ENCODE measurements at regions not wholly inside any gene's neighbourhood (a gene's known extent, or its start where the extent isn't known, plus 50 kb on each side); places are given as distances from the start of the nearest gene placed in this dataset.

GRCh38 chr14:22097586-22098292 is 424.1 kb upstream of the OR4E1 start:
- TF ChIP-seq CTCF (IDR thresholded peaks at IDR 0.05; ENCODE audit: control insufficient read depth, extremely low read depth, insufficient read depth): no peak
- DNase-seq (ENCODE audit: low read depth): no peak

GRCh38 chr14:22097072-22097471 is 423.5 kb upstream of the OR4E1 start:
- no peak for TF ChIP-seq CTCF (IDR thresholded peaks at IDR 0.05; ENCODE audit: control insufficient read depth, extremely low read depth, insufficient read depth)
- no peak for DNase-seq (ENCODE audit: low read depth)
- no peak overlapping the region for H3K4me3 ChIP-seq (ENCODE audit: low read depth, low read length)

More at GRCh38 chr14:22097586-22098292, 424.1 kb upstream of the OR4E1 start:
- no peak overlapping the region for H3K4me3 ChIP-seq (ENCODE audit: low read depth, low read length)

- no peak for TF ChIP-seq CTCF (IDR thresholded peaks at IDR 0.05; ENCODE audit: control insufficient read depth, extremely low read depth, insufficient read depth)
- no peak overlapping the region for H3K4me3 ChIP-seq (ENCODE audit: low read depth, low read length)
- DNase-seq (ENCODE audit: low read depth): no peak
These were observed 422.9 kb upstream of the OR4E1 start for GRCh38 chr14:22096514-22096895.

DNA sequence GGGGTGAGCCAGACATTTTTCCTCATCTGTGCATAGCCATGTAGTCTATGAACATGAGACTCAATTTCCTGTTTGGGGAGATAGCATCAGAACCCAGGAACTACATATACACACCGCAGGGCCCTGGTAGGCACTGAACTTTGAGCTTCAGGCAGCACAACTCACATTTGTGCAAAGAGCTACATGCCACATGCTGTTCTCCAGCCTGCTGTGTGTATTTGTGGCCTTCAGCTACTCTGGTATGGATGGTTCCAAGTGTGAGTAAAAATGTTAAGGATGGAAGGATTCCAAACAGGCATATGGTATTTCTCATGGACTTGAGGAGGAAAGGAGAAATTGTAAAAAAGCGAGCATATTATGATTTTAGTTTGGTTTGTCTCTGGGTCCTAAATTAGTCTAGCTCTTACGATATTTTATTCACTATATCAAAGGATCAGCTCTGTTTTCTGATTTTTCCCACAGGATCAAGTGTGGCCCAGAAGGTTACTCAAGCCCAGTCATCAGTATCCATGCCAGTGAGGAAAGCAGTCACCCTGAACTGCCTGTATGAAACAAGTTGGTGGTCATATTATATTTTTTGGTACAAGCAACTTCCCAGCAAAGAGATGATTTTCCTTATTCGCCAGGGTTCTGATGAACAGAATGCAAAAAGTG is 422.4 kb upstream of the OR4E1 start:
- no peak for DNase-seq (ENCODE audit: low read depth)
- TF ChIP-seq CTCF (IDR thresholded peaks at IDR 0.05; ENCODE audit: control insufficient read depth, extremely low read depth, insufficient read depth): no peak
- H3K4me3 ChIP-seq (ENCODE audit: low read depth, low read length): no peak overlapping the region

DNA sequence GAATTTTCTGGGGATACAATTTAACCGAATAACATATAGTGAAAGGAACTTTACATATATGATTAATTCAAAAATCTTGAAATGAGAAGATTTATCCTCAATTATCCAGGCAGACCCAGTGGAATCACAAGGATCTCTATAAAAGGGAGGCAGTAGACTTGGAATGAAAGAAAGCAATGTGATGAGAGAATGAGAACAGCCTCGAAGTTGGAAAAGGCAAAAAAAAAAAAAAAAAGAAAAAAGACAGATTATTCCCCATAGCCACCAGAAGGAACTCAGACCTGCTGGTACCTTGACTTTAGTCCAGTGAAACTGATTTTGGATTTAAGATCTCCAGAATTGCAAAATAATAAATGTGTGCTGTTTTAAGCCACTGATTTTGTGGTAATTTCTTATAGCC is 416.3 kb upstream of the OR4E1 start:
- no peak for TF ChIP-seq CTCF (IDR thresholded peaks at IDR 0.05; ENCODE audit: control insufficient read depth, extremely low read depth, insufficient read depth)
- DNase-seq (ENCODE audit: low read depth): no peak
- no peak overlapping the region for H3K4me3 ChIP-seq (ENCODE audit: low read depth, low read length)

DNA sequence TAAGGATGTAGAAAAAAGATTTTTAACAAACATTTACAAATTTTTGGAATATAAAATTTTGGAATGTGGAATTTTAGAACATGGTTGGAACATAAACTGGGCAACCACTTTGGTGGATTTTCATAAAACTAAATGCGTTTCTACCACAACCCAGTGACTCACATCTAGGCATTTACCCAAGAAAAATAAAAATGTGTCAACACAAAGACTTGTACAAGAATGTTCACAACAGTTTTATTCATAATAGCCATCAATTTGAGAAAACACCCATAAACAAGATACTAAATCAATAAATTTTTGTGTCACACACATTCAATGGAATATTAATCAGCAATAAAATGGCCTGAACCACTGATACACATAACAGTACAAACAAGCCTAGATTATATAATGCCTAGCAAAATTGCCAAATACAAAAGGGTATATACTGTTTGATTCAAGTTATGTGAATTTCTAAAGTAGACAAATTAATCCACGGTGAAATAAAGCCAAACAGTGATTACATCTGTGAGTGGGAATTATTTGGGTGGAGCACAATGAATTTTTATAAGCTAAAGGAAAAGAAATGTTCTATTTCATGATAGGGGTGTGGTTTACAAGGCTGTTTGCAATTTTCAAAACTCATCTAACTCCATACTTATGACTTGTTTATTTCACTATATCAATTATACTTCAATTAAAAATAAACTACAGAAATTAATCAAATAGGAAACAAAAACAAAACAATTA is 415.2 kb upstream of the OR4E1 start:
- no peak for DNase-seq (ENCODE audit: low read depth)
- TF ChIP-seq CTCF (IDR thresholded peaks at IDR 0.05; ENCODE audit: control insufficient read depth, extremely low read depth, insufficient read depth): no peak
- H3K4me3 ChIP-seq (ENCODE audit: low read depth, low read length): no peak overlapping the region

All from LNCaP clone FGC (cell line).